LNCAP (cell line): ENCODE measurements at regions not wholly inside any gene's neighbourhood (a gene's known extent, or its start where the extent isn't known, plus 50 kb on each side); places are given as distances from the start of the nearest gene placed in this dataset.
A peak's percentile ranks its signal among the peaks of the same experiment; 100 is the strongest.

Source experiments
- CTCF ChIP-seq: fragments of 450-650 bp; IDR thresholded peaks from 2 replicates; pipeline ENCODE4 v1.5.1; 2017; ENCODE audit warnings: mild to moderate bottlenecking

DNA sequence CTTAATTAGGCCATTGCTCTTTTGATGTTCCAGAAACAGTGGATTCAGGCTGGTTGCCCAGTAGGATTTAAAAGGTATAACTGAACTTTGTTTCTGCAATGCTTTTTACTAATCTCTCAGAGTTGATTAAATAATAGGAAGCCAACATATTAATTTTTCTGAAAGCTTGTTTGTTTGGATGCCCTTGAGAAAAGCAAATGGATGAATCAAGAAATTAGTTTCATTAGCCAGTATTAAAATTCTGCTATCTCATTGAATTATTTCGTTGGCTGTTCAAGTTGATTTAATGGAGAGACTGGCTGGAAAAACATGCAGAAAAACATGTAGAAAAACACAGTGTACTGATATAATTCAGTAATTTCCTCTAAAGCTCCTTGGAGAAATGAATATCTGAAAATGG lies 178.9 kb upstream of the THRB start:
- no peak for TF ChIP-seq CTCF

DNA sequence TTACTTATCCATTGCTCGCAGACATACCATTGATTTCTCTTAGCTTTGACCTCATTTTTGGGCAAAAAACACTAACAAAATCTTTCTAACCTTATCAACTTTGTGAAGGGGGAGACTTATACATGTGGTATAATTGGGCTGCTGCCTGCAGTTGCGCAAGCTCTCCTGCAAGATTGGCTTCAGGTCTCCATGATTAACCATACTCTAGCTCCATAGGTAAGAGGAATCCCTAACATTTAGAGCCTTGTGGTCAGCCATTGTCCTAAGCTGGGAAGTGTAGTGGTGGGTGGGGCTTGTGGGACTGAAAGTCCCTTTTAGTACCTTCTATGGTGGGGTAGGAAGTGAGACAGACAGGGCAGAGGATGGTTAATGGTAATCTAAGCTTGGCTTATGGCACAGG lies 179.6 kb upstream of the THRB start:
- TF ChIP-seq CTCF: no peak

DNA sequence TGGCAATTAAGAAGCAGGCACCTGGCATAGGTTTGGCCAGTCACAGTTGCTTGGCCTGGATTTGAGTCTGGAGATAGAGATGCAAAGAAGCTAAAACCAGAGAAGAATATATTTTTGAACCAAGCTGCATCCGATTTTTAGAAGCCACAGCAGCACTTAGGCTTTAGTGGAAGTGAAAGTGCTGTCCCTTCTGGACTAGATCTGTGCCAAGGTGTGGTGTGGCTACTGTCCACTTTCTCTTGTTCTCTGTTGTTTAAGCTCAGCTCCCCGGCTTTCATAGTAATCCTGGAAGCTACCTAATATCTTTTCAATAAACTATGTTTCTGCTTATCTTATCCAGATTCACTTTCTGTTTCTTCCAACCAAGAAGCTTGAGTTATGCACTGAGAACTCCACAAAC lies 183.4 kb upstream of the THRB start:
- TF ChIP-seq CTCF: no peak

- TF ChIP-seq CTCF: no peak
These were observed 183.8 kb upstream of the THRB start for GRCh38 chr3:24678421-24678865.

DNA sequence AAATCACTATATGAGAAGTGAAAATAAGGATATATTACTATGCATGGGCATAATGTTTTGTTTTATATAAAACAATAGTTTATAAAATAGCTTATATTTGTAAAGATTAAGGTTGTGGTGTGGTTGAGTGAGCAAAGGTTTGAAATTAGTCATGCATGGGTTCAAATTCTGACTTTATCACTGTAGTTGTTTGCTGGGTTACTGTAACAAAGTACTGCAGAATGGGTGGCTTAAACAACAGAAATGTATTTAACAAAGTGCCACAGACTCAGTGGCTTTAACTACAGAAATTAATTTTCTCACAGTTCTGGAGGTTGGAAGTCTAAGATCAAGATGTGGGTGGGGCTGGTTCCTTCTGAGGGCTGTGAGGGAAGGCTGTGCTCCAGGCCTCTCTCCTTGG lies 184.8 kb upstream of the THRB start:
- TF ChIP-seq CTCF: no peak

DNA sequence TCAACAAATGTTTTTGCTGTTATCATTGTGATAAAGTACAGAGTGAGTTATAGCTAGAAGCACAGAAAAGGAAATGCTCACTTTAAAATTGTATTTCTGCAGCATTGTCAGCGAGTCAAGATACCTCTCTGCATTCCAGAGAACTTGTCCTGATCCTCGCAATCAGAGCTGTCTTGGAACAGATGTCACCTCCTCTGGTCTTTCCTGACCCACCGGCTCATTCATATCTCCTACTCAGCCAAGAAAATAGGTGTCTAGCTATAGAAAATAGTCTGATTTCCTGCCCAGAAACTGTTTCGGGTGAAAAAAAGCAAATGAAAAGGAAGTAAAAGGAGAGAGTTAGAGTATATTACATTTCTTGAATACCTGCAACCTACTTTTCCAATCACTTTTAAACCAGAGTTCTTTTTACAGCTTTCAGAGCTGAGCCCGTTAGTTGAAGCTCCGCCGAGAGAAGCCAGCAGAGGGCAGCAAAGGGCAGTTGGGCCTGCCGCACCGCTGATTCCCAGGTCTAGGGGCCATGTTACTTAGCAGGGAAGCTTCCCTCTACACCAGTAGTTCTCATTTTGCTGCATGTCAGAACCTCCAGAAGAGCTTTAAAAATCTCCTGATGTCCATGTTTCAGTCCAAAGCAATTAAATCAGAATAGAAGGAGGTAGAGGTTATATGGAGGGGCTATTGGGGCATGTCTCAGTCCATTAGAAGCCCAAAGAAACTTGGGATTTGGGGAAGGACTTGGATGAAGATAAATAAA lies 185.7 kb upstream of the THRB start:
- peak; percentile 82 for TF ChIP-seq CTCF

- no peak for TF ChIP-seq CTCF
These were observed 187.5 kb upstream of the THRB start for GRCh38 chr3:24682141-24682547.

DNA sequence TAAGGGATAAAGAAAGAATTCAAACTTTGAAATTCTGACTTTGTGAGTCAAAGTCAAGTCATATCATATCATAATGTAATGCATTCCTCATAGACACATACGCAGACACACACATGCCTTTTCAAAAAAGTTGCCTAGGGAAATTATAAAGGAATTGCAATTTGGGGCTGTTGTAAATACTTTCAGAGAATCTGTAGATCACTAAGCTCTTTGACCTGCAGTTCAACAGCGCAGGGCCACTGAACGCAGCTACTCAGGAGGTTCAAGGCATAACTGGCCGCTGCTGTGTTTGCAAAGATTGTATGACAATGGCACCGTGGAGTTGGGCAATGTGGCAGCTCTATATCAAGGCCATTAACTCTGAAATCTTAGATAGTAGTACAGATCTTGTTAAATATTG lies 188.4 kb upstream of the THRB start:
- no peak for TF ChIP-seq CTCF
